HepG2 (cell line): ENCODE measurements at regions not wholly inside any gene's neighbourhood (a gene's known extent, or its start where the extent isn't known, plus 50 kb on each side); places are given as distances from the start of the nearest gene placed in this dataset.

Experiments
- KLF13 ChIP-seq: sonication (generic); formaldehyde crosslinking; IDR thresholded peaks from 2 replicates; pipeline ENCODE4 v1.4.0; 2020; ENCODE audit warnings: mild to moderate bottlenecking, missing genetic modification reagents
- NFYB ChIP-seq: sonication (generic); formaldehyde crosslinking; IDR thresholded peaks from 2 replicates; pipeline ENCODE4 v1.4.0; 2020; ENCODE audit warnings: missing genetic modification reagents
- TF ChIP-seq, protein P1 (sequence below): sonication (generic); formaldehyde crosslinking; IDR thresholded peaks from 2 replicates; pipeline ENCODE4 v1.4.0; 2020; ENCODE audit warnings: missing genetic modification reagents
- TF ChIP-seq, protein P2 (sequence below): sonication (generic); formaldehyde crosslinking; conservative IDR thresholded peaks from 2 replicates; pipeline ENCODE4 v1.8.0; 2022; ENCODE audit warnings: low read depth, missing genetic modification reagents

DNA sequence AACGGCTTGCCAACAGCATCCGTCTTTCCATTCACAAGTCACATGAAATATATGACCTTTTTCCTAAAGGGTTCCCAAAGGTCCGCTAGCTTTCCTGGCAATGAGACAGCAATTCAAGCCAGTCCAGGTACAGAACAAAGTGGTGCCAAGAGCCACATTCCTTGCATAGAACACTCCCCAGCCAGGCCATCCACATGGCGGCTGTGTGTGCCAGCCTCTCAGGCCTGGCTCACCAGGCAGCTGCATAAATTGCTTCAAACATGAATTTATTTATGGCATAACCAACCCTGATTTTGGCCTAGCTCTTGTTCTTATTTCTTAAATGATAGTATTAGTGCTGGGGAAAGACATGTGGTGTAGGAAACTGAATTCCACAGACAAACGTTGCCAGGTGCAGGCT, 63.7 kb upstream of the CREB5 start:
- TF ChIP-seq, protein P1, sequence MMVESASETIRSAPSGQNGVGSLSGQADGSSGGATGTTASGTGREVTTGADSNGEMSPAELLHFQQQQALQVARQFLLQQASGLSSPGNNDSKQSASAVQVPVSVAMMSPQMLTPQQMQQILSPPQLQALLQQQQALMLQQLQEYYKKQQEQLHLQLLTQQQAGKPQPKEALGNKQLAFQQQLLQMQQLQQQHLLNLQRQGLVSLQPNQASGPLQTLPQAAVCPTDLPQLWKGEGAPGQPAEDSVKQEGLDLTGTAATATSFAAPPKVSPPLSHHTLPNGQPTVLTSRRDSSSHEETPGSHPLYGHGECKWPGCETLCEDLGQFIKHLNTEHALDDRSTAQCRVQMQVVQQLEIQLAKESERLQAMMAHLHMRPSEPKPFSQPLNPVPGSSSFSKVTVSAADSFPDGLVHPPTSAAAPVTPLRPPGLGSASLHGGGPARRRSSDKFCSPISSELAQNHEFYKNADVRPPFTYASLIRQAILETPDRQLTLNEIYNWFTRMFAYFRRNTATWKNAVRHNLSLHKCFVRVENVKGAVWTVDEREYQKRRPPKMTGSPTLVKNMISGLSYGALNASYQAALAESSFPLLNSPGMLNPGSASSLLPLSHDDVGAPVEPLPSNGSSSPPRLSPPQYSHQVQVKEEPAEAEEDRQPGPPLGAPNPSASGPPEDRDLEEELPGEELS: no peak
- TF ChIP-seq NFYB (CRISPR knock-in tag) (no peak), KLF13 (CRISPR knock-in tag) (no peak)
- TF ChIP-seq, protein P2, sequence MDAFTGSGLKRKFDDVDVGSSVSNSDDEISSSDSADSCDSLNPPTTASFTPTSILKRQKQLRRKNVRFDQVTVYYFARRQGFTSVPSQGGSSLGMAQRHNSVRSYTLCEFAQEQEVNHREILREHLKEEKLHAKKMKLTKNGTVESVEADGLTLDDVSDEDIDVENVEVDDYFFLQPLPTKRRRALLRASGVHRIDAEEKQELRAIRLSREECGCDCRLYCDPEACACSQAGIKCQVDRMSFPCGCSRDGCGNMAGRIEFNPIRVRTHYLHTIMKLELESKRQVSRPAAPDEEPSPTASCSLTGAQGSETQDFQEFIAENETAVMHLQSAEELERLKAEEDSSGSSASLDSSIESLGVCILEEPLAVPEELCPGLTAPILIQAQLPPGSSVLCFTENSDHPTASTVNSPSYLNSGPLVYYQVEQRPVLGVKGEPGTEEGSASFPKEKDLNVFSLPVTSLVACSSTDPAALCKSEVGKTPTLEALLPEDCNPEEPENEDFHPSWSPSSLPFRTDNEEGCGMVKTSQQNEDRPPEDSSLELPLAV (CRISPR knock-in tag): no peak
